GM20000 (cell line): ENCODE measurements at regions not wholly inside any gene's neighbourhood (a gene's known extent, or its start where the extent isn't known, plus 50 kb on each side); places are given as distances from the start of the nearest gene placed in this dataset.
"Not testable (repeated sequence)": the region's sequence is repeated elsewhere in the genome, so short reads cannot be mapped to it uniquely, and the experiment has no call there.

Experiments used
- DNase-seq: peaks from one replicate; pipeline ENCODE4 v3.0.0; 2012; ENCODE audit warnings: low spot score
- TF ChIP-seq, protein P1 (sequence below): IDR thresholded peaks from 2 replicates; pipeline ENCODE4 v1.5.1; 2012; ENCODE audit warnings: mild to moderate bottlenecking, control low read depth; ENCODE audit errors: extremely low read depth, missing control alignments

DNA sequence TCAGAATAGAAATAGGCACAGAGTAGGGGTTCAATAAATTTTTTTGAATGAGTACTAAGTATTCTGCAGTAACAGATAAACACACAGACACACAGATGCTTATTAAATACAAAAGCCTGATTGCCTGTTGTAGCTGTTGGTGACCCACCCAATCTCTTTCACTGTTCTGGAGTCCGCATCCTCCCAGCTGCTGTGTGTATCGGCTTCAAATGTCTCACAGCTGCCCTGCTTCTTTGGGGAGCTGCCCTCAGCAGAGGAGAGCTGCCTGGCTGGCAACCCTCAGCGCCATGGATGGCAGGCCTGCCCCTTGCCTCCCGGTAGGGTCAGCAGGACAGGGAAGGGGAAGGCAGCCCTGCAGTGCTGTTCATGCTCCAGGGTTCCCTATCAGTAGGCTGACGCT is 50.5 kb upstream of the PRNP start:
- no peak for DNase-seq
- TF ChIP-seq, protein P1, sequence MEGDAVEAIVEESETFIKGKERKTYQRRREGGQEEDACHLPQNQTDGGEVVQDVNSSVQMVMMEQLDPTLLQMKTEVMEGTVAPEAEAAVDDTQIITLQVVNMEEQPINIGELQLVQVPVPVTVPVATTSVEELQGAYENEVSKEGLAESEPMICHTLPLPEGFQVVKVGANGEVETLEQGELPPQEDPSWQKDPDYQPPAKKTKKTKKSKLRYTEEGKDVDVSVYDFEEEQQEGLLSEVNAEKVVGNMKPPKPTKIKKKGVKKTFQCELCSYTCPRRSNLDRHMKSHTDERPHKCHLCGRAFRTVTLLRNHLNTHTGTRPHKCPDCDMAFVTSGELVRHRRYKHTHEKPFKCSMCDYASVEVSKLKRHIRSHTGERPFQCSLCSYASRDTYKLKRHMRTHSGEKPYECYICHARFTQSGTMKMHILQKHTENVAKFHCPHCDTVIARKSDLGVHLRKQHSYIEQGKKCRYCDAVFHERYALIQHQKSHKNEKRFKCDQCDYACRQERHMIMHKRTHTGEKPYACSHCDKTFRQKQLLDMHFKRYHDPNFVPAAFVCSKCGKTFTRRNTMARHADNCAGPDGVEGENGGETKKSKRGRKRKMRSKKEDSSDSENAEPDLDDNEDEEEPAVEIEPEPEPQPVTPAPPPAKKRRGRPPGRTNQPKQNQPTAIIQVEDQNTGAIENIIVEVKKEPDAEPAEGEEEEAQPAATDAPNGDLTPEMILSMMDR, result no peak

DNA sequence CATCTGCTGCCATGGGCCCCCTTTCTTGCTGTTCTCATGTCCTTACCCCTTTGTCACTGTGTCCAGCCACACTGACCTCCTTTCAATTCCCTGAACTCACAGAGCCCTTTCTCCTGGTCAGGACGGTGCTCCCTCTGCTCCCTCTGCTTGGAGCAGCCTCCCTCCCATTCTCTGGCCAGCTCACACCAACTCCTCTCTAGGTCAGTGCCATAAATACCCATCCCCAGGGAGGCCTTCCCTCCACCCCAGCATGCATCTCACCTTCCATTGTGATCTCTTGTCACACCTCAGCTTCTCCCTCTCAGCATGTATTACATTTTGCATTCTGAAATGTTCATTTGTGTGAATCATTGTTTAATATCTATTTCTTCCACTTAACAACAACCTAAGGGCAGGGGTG is 50.9 kb upstream of the PRNP start:
- no peak for DNase-seq
- TF ChIP-seq, protein P1, result no peak

DNA sequence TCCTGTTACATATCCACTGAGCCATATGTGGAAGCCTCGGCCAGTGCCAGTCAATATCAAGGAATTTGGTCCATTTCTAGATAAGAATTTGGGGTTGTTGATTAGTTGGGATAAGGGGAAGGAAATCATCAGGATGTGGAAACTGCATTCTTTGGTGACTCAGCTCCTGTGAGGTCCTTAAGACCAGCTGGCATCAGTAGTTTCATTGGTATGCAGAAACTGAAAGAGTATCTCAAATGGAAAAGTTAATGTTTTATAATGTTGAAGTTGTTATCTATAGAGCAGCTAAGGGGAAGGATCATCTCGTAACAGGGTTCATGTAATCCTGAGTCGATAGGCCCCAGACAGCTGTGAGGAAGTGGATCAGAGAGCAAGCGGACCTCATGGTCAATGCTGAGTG is 52.5 kb upstream of the PRNP start:
- TF ChIP-seq, protein P1, result no peak
- no peak for DNase-seq

- DNase-seq, result no peak
- TF ChIP-seq, protein P1, result no peak
Measured at GRCh38 chr20:4633379-4633778, 52.9 kb upstream of the PRNP start.

DNA sequence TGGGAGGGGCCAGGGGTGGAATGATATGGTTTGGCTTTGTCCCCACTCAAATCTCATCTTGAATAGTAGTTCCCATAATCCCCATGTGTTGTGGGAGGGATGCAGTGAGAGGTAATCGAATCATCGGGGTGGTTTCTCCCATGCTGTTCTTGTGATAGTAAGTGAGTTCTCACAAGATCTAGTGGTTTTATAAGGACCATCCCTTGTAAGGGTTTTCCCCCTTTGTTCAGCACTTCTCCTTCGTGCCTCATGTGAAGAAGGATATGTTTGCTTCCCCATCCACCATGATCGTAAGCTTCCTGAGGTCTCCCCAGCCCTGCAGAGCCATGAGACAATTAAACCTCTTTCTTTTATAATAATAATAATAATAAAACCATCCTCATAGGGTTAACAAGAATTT is 53.4 kb upstream of the PRNP start:
- DNase-seq, result no peak
- TF ChIP-seq, protein P1, result no peak

DNA sequence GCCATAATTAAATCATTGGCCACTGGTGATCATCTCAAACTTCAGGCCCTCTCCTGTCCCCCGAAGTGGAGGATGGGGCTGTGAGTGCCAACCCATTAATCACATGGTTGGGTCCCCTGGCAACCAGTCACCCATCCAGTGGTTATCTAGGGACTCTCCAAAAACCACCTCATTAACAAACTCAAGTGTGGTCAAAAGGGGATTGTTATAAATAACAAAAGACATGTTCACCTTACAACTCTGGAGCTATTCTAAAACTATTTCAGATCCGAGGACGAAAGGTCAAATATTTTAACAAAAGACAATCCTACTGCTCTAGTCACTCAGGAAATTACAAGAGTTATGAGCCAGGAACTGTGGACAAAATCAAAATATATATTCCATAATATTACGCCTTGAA is 60.0 kb upstream of the PRNP start:
- DNase-seq, result no peak
- TF ChIP-seq, protein P1, result no peak

DNA sequence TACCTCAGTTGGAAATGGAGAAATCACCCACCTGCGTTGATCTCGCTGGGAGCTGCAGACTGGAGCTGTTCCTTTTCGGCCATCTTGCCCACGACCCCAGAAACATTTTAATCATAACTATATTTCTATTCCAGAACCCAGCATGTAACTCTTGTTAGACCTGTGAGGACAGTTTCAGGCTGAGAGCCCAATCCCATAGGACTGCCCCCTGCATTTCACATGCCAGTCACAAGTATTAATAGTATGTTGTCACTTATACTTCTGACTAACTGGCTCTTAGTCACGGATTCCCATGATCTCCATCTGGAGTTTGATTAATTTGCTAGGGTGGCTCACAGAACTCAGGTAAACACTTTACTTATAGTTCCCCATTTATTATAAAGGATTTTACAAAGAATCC is 60.6 kb upstream of the PRNP start:
- TF ChIP-seq, protein P1, result no peak
- no peak for DNase-seq

DNA sequence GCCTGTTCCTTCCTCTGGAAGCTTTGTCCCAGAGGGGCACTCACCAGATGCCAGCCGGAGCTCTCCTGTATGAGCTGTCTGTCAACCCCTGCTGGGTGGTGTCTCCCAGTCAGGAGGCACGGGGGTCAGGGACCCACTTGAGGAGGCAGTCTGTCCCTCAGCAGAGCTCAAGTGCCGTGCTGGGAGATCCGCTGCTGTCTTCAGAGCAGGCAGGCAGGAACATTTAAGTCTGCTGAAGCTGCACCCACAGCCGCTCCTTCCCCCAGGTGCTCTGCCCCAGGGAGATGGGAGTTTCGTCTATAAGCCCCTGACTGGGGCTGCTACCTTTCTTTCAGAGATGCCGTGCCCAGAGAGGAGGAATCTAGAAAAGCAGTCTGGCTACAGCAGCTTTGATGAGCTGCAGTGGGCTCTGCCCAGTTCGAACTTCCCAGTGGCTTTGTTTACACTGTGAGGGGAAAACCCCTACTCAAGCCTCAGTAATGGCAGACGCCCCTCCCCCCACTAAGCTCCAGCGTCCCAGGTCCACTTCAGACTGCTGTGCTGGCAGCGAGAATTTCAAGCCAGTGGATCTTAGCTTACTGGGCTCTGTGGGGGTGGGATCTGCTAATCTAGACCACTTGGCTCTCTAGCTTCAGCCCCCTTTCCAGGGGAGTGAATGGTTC is 61.5 kb upstream of the PRNP start:
- DNase-seq, result not testable (repeated sequence)

GRCh38 chr20:4619144-4619543 is 67.1 kb upstream of the PRNP start:
- DNase-seq, result not testable (repeated sequence)
